Heart left ventricle (tissue), 13 donors: ENCODE measurements at regions not wholly inside any gene's neighbourhood (a gene's known extent, or its start where the extent isn't known, plus 50 kb on each side); places are given as distances from the start of the nearest gene placed in this dataset.

Experiments
- CTCF ChIP-seq, 12 donors: fragments of 200-600 bp; sonication (generic) in 4 of 12; IDR thresholded peaks; one replicate each; pipeline versions ENCODE4 v1.5.0 to v1.8.0; 2018 to 2022; ENCODE audit warnings: antibody characterized with exemption in 12 of 12, mild to moderate bottlenecking in 5 of 12
- POLR2A ChIP-seq, 2 donors: fragments of 450-650 bp; IDR thresholded peaks; one replicate each; pipeline ENCODE4 v1.6.1; 2017; ENCODE audit warnings: antibody characterized with exemption in 2 of 2, mild to moderate bottlenecking in 2 of 2, moderate library complexity in 2 of 2
- donor health status: ischemic (EF 13 %, LVEDD 7.1; RV severe dilation, severe dysfunction).
- donor health status: DM: no; HTN: yes; CAD: no.
- donor health status: DM: no; HTN: no; CAD: no.
- donor health status: ischemic (EF 25% LVEDD 6.9; RV normal size, moderate dysfunction).
- donor health status: ischemic (EF 25% LVEDD 5.7; RV mildly dilated, moderate dysfunction).
- donor health status: ischemic (EF 35%, LVEDD 5.7; RV mildly dilated, moderate dysfunction).
- donor health status: nonischemic (EF 11% LVEDD 7.7; RV severe dilation, severe dysfunction).
- donor health status: DM: yes; HTN: yes; CAD: no.
- donor health status: PGD.
- donor health status: ischemic (EF 29% LVEDD 5.4; RV normal size, mild dysfunction).
- donor health status: nonischemic (EF 23%, LVEDD 6.1; RV moderate dilation, normal function).

GRCh38 chr16:86406056-86406455 lies 104.3 kb upstream of the FOXF1 start:
- TF ChIP-seq POLR2A (IDR thresholded peaks at IDR 0.05) (no peak), CTCF (IDR thresholded peaks at IDR 0.05) (no peak)
